T-helper 17 cell (primary cell): ENCODE measurements at regions not wholly inside any gene's neighbourhood (a gene's known extent, or its start where the extent isn't known, plus 50 kb on each side); places are given as distances from the start of the nearest gene placed in this dataset.

ENCODE experiments used
- ATAC-seq: fragments of 150-1000 bp; cut with Tn5 transposase; 2 replicates; pipeline ENCODE4 v1.10.0; 2021; ENCODE audit warnings: mild to moderate bottlenecking, moderate library complexity
- DNase-seq, 3 donors: peaks; one replicate each; pipeline versions ENCODE4 v3.0.0 to v3.0.0-alpha.2; 2020 to 2021
- H3K9me3 ChIP-seq: one replicate; pipeline ENCODE4 v1.7.0; 2013; ENCODE audit warnings: low read length, mild to moderate bottlenecking; ENCODE audit not compliant: control insufficient read depth, poor library complexity, severe bottlenecking
- H3K27ac Mint-ChIP-seq: one replicate; pipeline ENCODE4 v1.8.0; 2022; ENCODE audit warnings: mild to moderate bottlenecking, moderate library complexity, mixed read lengths
- H3K27me3 Mint-ChIP-seq: one replicate; pipeline ENCODE4 v1.8.0; 2022; ENCODE audit warnings: mixed read lengths
- H3K36me3 Mint-ChIP-seq: one replicate; pipeline ENCODE4 v1.8.0; 2022; ENCODE audit warnings: low read depth, mixed read lengths
- H3K4me1 Mint-ChIP-seq: one replicate; pipeline ENCODE4 v1.8.0; 2022; ENCODE audit warnings: mild to moderate bottlenecking, mixed read lengths
- H3K4me3 Mint-ChIP-seq: one replicate; pipeline ENCODE4 v1.8.0; 2022; ENCODE audit warnings: mild to moderate bottlenecking, moderate library complexity, mixed read lengths

- H3K9me3 ChIP-seq, result no peaks in the 10 kb centered on the region
- Mint-ChIP-seq H3K36me3 (no peaks in the 10 kb centered on the region), H3K4me3 (no peak overlapping the region), H3K27me3 (peaks cover 30% of the 10 kb centered on the region), H3K27ac (no peak overlapping the region), H3K4me1 (no peaks in the 10 kb centered on the region)
- DNase-seq, result no peak
- ATAC-seq, result no peak
These were observed 661.9 kb downstream of the ETS1 start for GRCh38 chr11:127925475-127925874.

- Mint-ChIP-seq H3K27ac (no peak overlapping the region), H3K36me3 (no peaks in the 10 kb centered on the region), H3K4me3 (no peak overlapping the region), H3K27me3 (peaks cover 30% of the 10 kb centered on the region), H3K4me1 (no peaks in the 10 kb centered on the region)
- H3K9me3 ChIP-seq, result peaks cover 4% of the 10 kb centered on the region
- ATAC-seq (no peak), DNase-seq (no peak)
These were observed 668.0 kb downstream of the ETS1 start for GRCh38 chr11:127919206-127920000.

DNA sequence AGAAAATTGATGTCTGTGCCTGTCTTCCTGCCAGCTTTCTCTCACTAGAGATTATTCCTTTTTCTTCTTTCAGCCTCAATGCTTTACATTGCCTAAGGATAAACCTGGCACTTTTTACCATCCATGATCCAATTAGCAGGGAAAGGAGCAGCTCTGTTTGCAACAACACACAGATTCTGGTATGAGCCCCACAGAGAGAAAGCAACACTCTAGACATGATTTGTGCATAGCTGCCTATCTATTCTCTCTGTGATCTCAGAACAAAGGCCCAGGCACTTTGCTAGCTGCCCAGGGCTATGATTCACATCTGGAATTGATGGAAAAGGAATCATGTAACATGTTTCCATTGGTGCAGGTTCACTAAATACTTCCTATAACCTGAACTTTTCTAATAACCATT is 685.0 kb downstream of the ETS1 start:
- H3K27me3 Mint-ChIP-seq, result peaks cover 22% of the 10 kb centered on the region
- no peak overlapping the region for H3K4me3 Mint-ChIP-seq
- no peak overlapping the region for H3K27ac Mint-ChIP-seq
- ATAC-seq (no peak), DNase-seq (no peak)
- no peaks in the 10 kb centered on the region for H3K36me3 Mint-ChIP-seq
- H3K4me1 Mint-ChIP-seq, result no peaks in the 10 kb centered on the region
- H3K9me3 ChIP-seq, result no peaks in the 10 kb centered on the region

DNA sequence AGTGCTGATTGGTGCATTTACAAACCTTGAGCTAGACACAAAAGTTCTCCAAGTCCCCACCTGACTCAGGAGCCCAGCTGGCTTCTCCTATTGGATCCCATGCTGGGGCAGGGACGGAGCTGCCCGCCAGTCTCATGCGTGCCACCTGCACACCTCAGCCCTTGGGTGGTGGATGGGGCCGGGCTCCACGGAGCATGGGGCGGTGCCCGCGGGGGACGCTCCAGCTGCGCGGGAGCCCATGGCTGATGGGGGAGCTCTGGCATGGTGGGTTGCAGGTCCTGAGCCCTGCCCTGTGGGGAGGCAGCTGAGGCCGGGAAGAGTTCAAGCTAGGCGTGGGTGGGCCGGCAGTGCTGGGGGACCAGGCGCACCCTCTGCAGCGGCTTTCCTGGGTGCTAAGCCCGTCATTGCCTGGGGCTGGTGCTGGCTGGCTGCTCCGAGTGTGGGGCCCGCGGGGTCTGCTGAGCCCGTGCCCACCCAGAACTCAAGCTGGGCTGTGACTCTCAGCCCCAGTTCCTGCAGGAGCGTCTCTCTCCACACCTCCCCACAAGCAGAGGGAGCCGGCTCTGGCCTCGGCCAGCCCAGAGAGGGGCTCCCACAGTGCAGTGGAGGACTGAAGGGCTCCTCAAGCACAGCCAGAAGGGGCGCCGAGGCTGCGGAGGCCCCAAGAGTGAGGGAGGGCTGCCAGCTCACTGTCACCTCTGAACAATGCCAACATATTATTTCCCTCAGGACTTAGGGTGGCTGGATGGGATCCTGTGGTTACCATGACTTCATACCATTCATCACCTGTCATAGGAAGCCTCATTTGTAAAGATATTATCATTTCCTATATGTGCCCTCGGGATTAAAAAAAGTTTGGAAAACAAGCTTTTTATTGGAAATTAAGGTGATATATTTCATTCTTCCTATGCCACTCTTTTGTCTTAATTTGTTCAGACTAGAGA is 688.7 kb downstream of the ETS1 start:
- Mint-ChIP-seq H3K36me3 (peaks cover 2% of the 10 kb centered on the region), H3K4me3 (no peak overlapping the region), H3K27me3 (peaks cover 4% of the 10 kb centered on the region), H3K4me1 (peaks cover 3% of the 10 kb centered on the region), H3K27ac (no peak overlapping the region)
- DNase-seq (no peak), ATAC-seq (no peak)
- no peaks in the 10 kb centered on the region for H3K9me3 ChIP-seq

DNA sequence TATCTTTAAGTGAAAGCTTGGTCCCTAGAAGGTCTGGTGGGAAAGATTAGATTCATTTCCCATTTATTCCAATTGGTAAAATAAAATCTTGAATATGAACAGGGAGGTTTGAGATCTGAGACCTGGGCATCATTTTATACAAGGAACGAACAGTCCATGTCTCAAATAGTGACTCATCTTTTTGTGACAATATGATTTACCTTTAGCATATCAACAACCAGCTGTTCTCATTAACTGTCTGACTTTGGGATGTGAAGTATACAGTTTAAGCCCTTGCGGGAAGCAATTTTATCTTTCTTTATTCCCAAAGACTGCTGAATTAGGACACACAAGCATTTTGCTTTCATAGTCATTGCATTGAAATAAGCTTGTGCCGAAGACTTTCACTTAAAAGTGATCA is 691.6 kb downstream of the ETS1 start:
- H3K27me3 Mint-ChIP-seq, result peaks cover 12% of the 10 kb centered on the region
- no peak overlapping the region for H3K4me3 Mint-ChIP-seq
- H3K4me1 Mint-ChIP-seq, result peaks cover 3% of the 10 kb centered on the region
- no peaks in the 10 kb centered on the region for H3K9me3 ChIP-seq
- DNase-seq (no peak), ATAC-seq (no peak)
- H3K36me3 Mint-ChIP-seq, result peaks cover 2% of the 10 kb centered on the region
- no peak overlapping the region for H3K27ac Mint-ChIP-seq

DNA sequence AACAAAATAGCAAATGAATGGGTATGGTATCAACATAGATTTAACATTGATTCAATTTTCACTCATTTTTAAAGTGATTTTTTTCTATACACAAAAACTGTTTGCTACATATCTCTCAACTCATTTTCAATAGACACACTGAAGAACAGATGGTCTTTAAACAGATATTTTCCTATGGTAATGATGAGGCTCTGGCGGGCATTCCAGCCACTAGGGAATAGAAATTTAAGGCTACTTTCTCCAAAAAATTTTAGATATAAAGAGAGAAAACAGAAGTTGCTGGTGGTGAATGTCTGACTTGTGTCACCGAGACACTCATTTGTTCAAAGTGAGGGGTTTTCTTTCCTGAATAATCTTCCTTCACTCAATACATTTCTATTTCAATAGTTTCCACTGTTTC is 693.0 kb downstream of the ETS1 start:
- H3K27me3 Mint-ChIP-seq, result peaks cover 12% of the 10 kb centered on the region
- peaks cover 2% of the 10 kb centered on the region for H3K36me3 Mint-ChIP-seq

GRCh38 chr11:127890030-127890615 is 697.2 kb downstream of the ETS1 start:
- DNase-seq (no peak), ATAC-seq (no peak)
- no peaks in the 10 kb centered on the region for H3K9me3 ChIP-seq
- peaks cover 12% of the 10 kb centered on the region for H3K27me3 Mint-ChIP-seq
- H3K27ac Mint-ChIP-seq, result no peak overlapping the region
- no peaks in the 10 kb centered on the region for H3K4me1 Mint-ChIP-seq
- H3K4me3 Mint-ChIP-seq, result no peak overlapping the region
- H3K36me3 Mint-ChIP-seq, result no peaks in the 10 kb centered on the region

More for the DNA sequence above, 693.0 kb downstream of the ETS1 start:
- DNase-seq, result no peak
- H3K27ac Mint-ChIP-seq, result no peak overlapping the region
- no peak overlapping the region for H3K4me3 Mint-ChIP-seq
- no peaks in the 10 kb centered on the region for H3K9me3 ChIP-seq
- H3K4me1 Mint-ChIP-seq, result peaks cover 3% of the 10 kb centered on the region
- ATAC-seq, result no peak

- no peak overlapping the region for H3K4me3 Mint-ChIP-seq
- DNase-seq, result no peak
- peaks cover 12% of the 10 kb centered on the region for H3K27me3 Mint-ChIP-seq
- no peak overlapping the region for H3K27ac Mint-ChIP-seq
- no peaks in the 10 kb centered on the region for H3K36me3 Mint-ChIP-seq
- no peaks in the 10 kb centered on the region for H3K4me1 Mint-ChIP-seq
- no peaks in the 10 kb centered on the region for H3K9me3 ChIP-seq
- ATAC-seq, result no peak
These were observed 699.0 kb downstream of the ETS1 start for GRCh38 chr11:127888386-127888785.

- DNase-seq (no peak), ATAC-seq (no peak)
- no peaks in the 10 kb centered on the region for H3K9me3 ChIP-seq
- peaks cover 27% of the 10 kb centered on the region for H3K27me3 Mint-ChIP-seq
- no peak overlapping the region for H3K4me3 Mint-ChIP-seq
- no peaks in the 10 kb centered on the region for H3K36me3 Mint-ChIP-seq
- no peak overlapping the region for H3K27ac Mint-ChIP-seq
- H3K4me1 Mint-ChIP-seq, result no peaks in the 10 kb centered on the region
These were observed 712.2 kb downstream of the ETS1 start for GRCh38 chr11:127875131-127875530.

GRCh38 chr11:127873478-127873877 is 713.9 kb downstream of the ETS1 start:
- H3K27me3 Mint-ChIP-seq, result peaks cover 18% of the 10 kb centered on the region
- no peak overlapping the region for H3K4me3 Mint-ChIP-seq
- ATAC-seq (no peak), DNase-seq (no peak)
- no peaks in the 10 kb centered on the region for H3K4me1 Mint-ChIP-seq
- no peaks in the 10 kb centered on the region for H3K9me3 ChIP-seq
- no peaks in the 10 kb centered on the region for H3K36me3 Mint-ChIP-seq
- H3K27ac Mint-ChIP-seq, result no peak overlapping the region

DNA sequence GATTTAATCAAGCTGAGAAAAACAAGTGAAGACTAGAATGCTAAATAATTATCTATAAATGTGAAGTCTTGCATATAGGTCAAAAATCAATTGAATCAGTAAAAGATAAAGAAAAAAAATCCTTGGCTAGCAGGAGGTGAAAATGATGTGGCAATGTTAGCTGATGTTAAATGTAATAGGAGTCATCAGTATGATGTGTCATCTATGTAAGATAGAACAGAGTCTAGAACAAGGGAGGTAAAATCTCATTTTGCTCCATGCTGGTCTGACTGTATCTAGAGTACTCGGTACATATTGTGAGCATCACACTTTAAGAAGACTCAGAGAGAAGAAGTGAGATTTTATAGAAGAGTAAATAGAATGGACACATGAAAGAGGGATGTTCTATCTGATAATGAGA is 721.2 kb downstream of the ETS1 start:
- DNase-seq, result no peak
- H3K9me3 ChIP-seq, result no peaks in the 10 kb centered on the region
- no peak for ATAC-seq
- no peaks in the 10 kb centered on the region for H3K4me1 Mint-ChIP-seq
- H3K27ac Mint-ChIP-seq, result no peak overlapping the region
- no peak overlapping the region for H3K4me3 Mint-ChIP-seq
- H3K36me3 Mint-ChIP-seq, result no peaks in the 10 kb centered on the region
- H3K27me3 Mint-ChIP-seq, result peaks cover 24% of the 10 kb centered on the region

- no peak overlapping the region for H3K27ac Mint-ChIP-seq
- H3K36me3 Mint-ChIP-seq, result no peaks in the 10 kb centered on the region
- DNase-seq (no peak), ATAC-seq (no peak)
- H3K27me3 Mint-ChIP-seq, result peaks cover 28% of the 10 kb centered on the region
- no peak overlapping the region for H3K4me3 Mint-ChIP-seq
- no peaks in the 10 kb centered on the region for H3K9me3 ChIP-seq
- H3K4me1 Mint-ChIP-seq, result no peaks in the 10 kb centered on the region
These were observed 722.5 kb downstream of the ETS1 start for GRCh38 chr11:127864861-127865260.

GRCh38 chr11:127862406-127862805 is 725.0 kb downstream of the ETS1 start:
- H3K36me3 Mint-ChIP-seq, result peaks cover 3% of the 10 kb centered on the region
- peaks cover 48% of the 10 kb centered on the region for H3K27me3 Mint-ChIP-seq
- no peak overlapping the region for H3K4me3 Mint-ChIP-seq
- ATAC-seq (no peak), DNase-seq (no peak)
- no peak overlapping the region for H3K27ac Mint-ChIP-seq
- no peaks in the 10 kb centered on the region for H3K4me1 Mint-ChIP-seq
- no peaks in the 10 kb centered on the region for H3K9me3 ChIP-seq
